Ascending aorta (tissue), 2 donors: ENCODE measurements at regions not wholly inside any gene's neighbourhood (a gene's known extent, or its start where the extent isn't known, plus 50 kb on each side); places are given as distances from the start of the nearest gene placed in this dataset.

Source experiments
- DNase-seq, 2 donors: peaks; one replicate each; pipeline ENCODE4 v3.0.0-alpha.2; 2019; ENCODE audit warnings: low spot score in 2 of 2
- H3K27ac ChIP-seq, 2 donors: fragments of 200-600 bp; sonication (generic); one replicate each; pipeline ENCODE4 v1.5.1; 2016 to 2017; ENCODE audit warnings: mild to moderate bottlenecking in 1 of 2
- H3K27me3 ChIP-seq: fragments of 200-600 bp; sonication (generic); one replicate; pipeline ENCODE4 v1.5.1; 2017
- H3K36me3 ChIP-seq, 2 donors: fragments of 200-600 bp; sonication (generic); one replicate each; pipeline ENCODE4 v1.5.1; 2016
- H3K4me1 ChIP-seq, 2 donors: fragments of 200-600 bp; sonication (generic); one replicate each; pipeline ENCODE4 v1.5.1; 2016 to 2017; ENCODE audit warnings: mild to moderate bottlenecking in 1 of 2
- H3K4me3 ChIP-seq, 2 donors: fragments of 200-600 bp; sonication (generic); one replicate each; pipeline ENCODE4 v1.5.1; 2016 to 2017; ENCODE audit warnings: mild to moderate bottlenecking in 1 of 2
- H3K9me3 ChIP-seq, 2 donors: fragments of 200-600 bp; sonication (generic); one replicate each; pipeline ENCODE4 v1.5.1; 2016
- CTCF ChIP-seq, 3 experiments: fragments of 200-600 bp in 2 of 3; fragments of 450-650 bp in 1 of 3; sonication (generic) in 2 of 3; IDR thresholded peaks; one replicate each; pipeline ENCODE4 v1.5.1; 2016 to 2019; ENCODE audit warnings: antibody characterized with exemption in 3 of 3, mild to moderate bottlenecking in 1 of 3, moderate library complexity in 1 of 3
- intact Hi-C: fragments of 100-400 bp; cut with DNase I; formaldehyde crosslinking; loops from one replicate; pipeline ENCODE4 v1.15.1; 2023

GRCh38 chr9:119036969-119037368, 332.3 kb downstream of the BRINP1 start:
- no peak for TF ChIP-seq CTCF (IDR thresholded peaks at IDR 0.05)
- Histone ChIP-seq H3K4me1 (no peaks in the 10 kb centered on the region), H3K27ac (no peak overlapping the region), H3K9me3 (no peaks in the 10 kb centered on the region), H3K27me3 (no peaks in the 10 kb centered on the region), H3K36me3 (no peaks in the 10 kb centered on the region), H3K4me3 (no peak overlapping the region)
- DNase-seq = no peak
- intact Hi-C loops = no loop called here

- no peaks in the 10 kb centered on the region for H3K27me3 ChIP-seq
- H3K36me3 ChIP-seq = no peaks in the 10 kb centered on the region
- no peak for TF ChIP-seq CTCF (IDR thresholded peaks at IDR 0.05)
- DNase-seq = no peak
- H3K4me3 ChIP-seq = no peak overlapping the region
- H3K4me1 ChIP-seq = no peaks in the 10 kb centered on the region
- H3K9me3 ChIP-seq = no peaks in the 10 kb centered on the region
- H3K27ac ChIP-seq = no peak overlapping the region
- intact Hi-C loops = no loop called here
Measured at GRCh38 chr9:119043996-119044395, 325.2 kb downstream of the BRINP1 start.

- Histone ChIP-seq H3K9me3 (no peaks in the 10 kb centered on the region), H3K27me3 (no peaks in the 10 kb centered on the region), H3K36me3 (no peaks in the 10 kb centered on the region), H3K27ac (no peak overlapping the region), H3K4me1 (no peaks in the 10 kb centered on the region), H3K4me3 (no peak overlapping the region)
- DNase-seq = no peak
- intact Hi-C loops = no loop called here
- no peak for TF ChIP-seq CTCF (IDR thresholded peaks at IDR 0.05)
Measured at GRCh38 chr9:119044806-119045205, 324.4 kb downstream of the BRINP1 start.

- Histone ChIP-seq H3K27me3 (no peaks in the 10 kb centered on the region), H3K36me3 (no peaks in the 10 kb centered on the region), H3K4me1 (peaks cover 0 to 5% of the 10 kb centered on the region in 2 donors), H3K27ac (no peak overlapping the region), H3K9me3 (no peaks in the 10 kb centered on the region), H3K4me3 (no peak overlapping the region)
- no peak for TF ChIP-seq CTCF (IDR thresholded peaks at IDR 0.05)
- intact Hi-C loops = no loop called here
- DNase-seq = no peak
Measured at GRCh38 chr9:119047513-119048307, 321.5 kb downstream of the BRINP1 start.

GRCh38 chr9:119050281-119050680, 319.0 kb downstream of the BRINP1 start:
- intact Hi-C loops = no loop called here
- no peak for DNase-seq
- Histone ChIP-seq H3K4me3 (no peak overlapping the region), H3K27ac (no peak overlapping the region), H3K27me3 (no peaks in the 10 kb centered on the region), H3K36me3 (no peaks in the 10 kb centered on the region), H3K9me3 (no peaks in the 10 kb centered on the region), H3K4me1 (peaks cover 0 to 8% of the 10 kb centered on the region in 2 donors)
- TF ChIP-seq CTCF (IDR thresholded peaks at IDR 0.05) = no peak
